B cell (primary cell): ENCODE measurements at regions not wholly inside any gene's neighbourhood (a gene's known extent, or its start where the extent isn't known, plus 50 kb on each side); places are given as distances from the start of the nearest gene placed in this dataset.

Experiments used
- ATAC-seq: fragments of 200-7000 bp; cut with Tn5 transposase; one replicate; pipeline ENCODE4 v1.10.0; 2021; ENCODE audit warnings: low read depth, mild to moderate bottlenecking, moderate number of reproducible peaks, moderate library complexity
- CTCF ChIA-PET: fragments of 350-600 bp; sonication (Branson Sonifier 250); formaldehyde crosslinking; loops from one replicate; lab custom pipeline; 2021; ENCODE audit warnings: antibody characterized with exemption, inconsistent platforms; lab: Charles Lee
- POLR2A ChIA-PET: fragments of 350-600 bp; sonication (Branson Sonifier 250); formaldehyde crosslinking; loops from one replicate; lab custom pipeline; 2021; ENCODE audit warnings: antibody characterized with exemption; lab: Charles Lee
- DNase-seq: peaks from one replicate; pipeline ENCODE4 v3.0.0; 2013
- H2AFZ ChIP-seq: 2 replicates; pipeline ENCODE4 v1.6.1; 2012; ENCODE audit warnings: mild to moderate bottlenecking, low read depth, low read length; ENCODE audit not compliant: insufficient read depth, poor library complexity, severe bottlenecking
- H3K27ac ChIP-seq, 2 donors: 1 replicate in 1 of 2; 2 replicates in 1 of 2; pipeline ENCODE4 v1.5.1; 2012 to 2013; ENCODE audit warnings: low read length in 2 of 2, mild to moderate bottlenecking in 2 of 2, moderate library complexity in 1 of 2
- H3K27me3 ChIP-seq, 4 experiments: fragments of 200-600 bp in 1 of 4; sonication (generic) in 1 of 4; replicated peaks in 1 of 4; 1 replicate in 2 of 4; 2 replicates in 2 of 4; pipeline versions ENCODE4 v1.6.1 to v1.7.0; 2013 to 2016; ENCODE audit warnings: low read length in 3 of 4, mild to moderate bottlenecking in 2 of 4, mixed read lengths in 1 of 4, moderate library complexity in 1 of 4; ENCODE audit not compliant: insufficient read depth in 4 of 4, control insufficient read depth in 3 of 4; ENCODE audit errors: control extremely low read depth in 1 of 4
- H3K36me3 ChIP-seq, 2 experiments: replicated peaks in 1 of 2; 1 replicate in 1 of 2; 2 replicates in 1 of 2; pipeline versions ENCODE4 v1.6.1 to v1.7.1; 2013; ENCODE audit warnings: low read length in 1 of 2; ENCODE audit not compliant: insufficient read depth in 2 of 2, control insufficient read depth in 1 of 2; ENCODE audit errors: control extremely low read depth in 1 of 2, extremely low read depth in 1 of 2
- H3K4me1 ChIP-seq, 2 donors: fragments of 200-600 bp in 1 of 2; sonication (generic) in 1 of 2; 1 replicate in 1 of 2; 2 replicates in 1 of 2; pipeline versions ENCODE4 v1.5.1 to v1.6.1; 2013 to 2017; ENCODE audit warnings: low read length in 2 of 2; ENCODE audit not compliant: control insufficient read depth in 2 of 2, insufficient read depth in 2 of 2
- H3K4me2 ChIP-seq: replicated peaks from 2 replicates; pipeline ENCODE3; 2012; ENCODE audit warnings: mild to moderate bottlenecking, low read depth, low read length; ENCODE audit not compliant: poor library complexity, severe bottlenecking
- H3K4me3 ChIP-seq, 5 experiments: fragments of 200-600 bp in 1 of 5; sonication (generic) in 1 of 5; 1 replicate in 3 of 5; 2 replicates in 2 of 5; pipeline versions ENCODE4 v1.5.1 to v1.7.0; 2011 to 2016; ENCODE audit warnings: low read length in 4 of 5, mild to moderate bottlenecking in 4 of 5, low read depth in 2 of 5, control low read depth in 1 of 5, moderate library complexity in 1 of 5; ENCODE audit not compliant: insufficient read depth in 1 of 5; ENCODE audit errors: control extremely low read depth in 1 of 5, extremely low read depth in 1 of 5
- H3K79me2 ChIP-seq: fragments of 200-600 bp; sonication (generic); one replicate; pipeline ENCODE4 v1.6.0; 2016; ENCODE audit warnings: low read length; ENCODE audit not compliant: control insufficient read depth, insufficient read depth
- H3K9ac ChIP-seq: fragments of 200-600 bp; sonication (generic); 2 replicates; pipeline ENCODE4 v1.6.1; 2017; ENCODE audit warnings: mild to moderate bottlenecking, low read length, moderate library complexity
- H3K9me3 ChIP-seq, 3 donors: one replicate each; pipeline versions ENCODE4 v1.6.1 to v1.7.1; 2013; ENCODE audit warnings: low read length in 2 of 3; ENCODE audit not compliant: control insufficient read depth in 2 of 3, insufficient read depth in 1 of 3; ENCODE audit errors: control extremely low read depth in 1 of 3
- H4K20me1 ChIP-seq: 2 replicates; pipeline ENCODE4 v1.6.0; 2012; ENCODE audit warnings: mild to moderate bottlenecking, low read length; ENCODE audit not compliant: insufficient read depth, control insufficient read depth, poor library complexity, severe bottlenecking
- H3K27ac Mint-ChIP-seq: one replicate; pipeline ENCODE4 v1.8.0; 2021; ENCODE audit warnings: mixed read lengths
- H3K27me3 Mint-ChIP-seq: one replicate; pipeline ENCODE4 v1.8.0; 2021; ENCODE audit warnings: mixed read lengths
- H3K4me1 Mint-ChIP-seq: one replicate; pipeline ENCODE4 v1.8.0; 2021; ENCODE audit warnings: mixed read lengths
- H3K4me3 Mint-ChIP-seq: one replicate; pipeline ENCODE4 v1.8.0; 2021; ENCODE audit warnings: mixed read lengths
- H3K9me3 Mint-ChIP-seq: one replicate; pipeline ENCODE4 v1.8.0; 2022; ENCODE audit warnings: mixed read lengths; ENCODE audit not compliant: insufficient read depth
- CTCF ChIP-seq: fragments of 200-600 bp; IDR thresholded peaks from one replicate; pipeline ENCODE4 v1.8.0; 2022; ENCODE audit warnings: antibody characterized with exemption, mild to moderate bottlenecking
- EZH2 ChIP-seq: IDR thresholded peaks from 2 replicates; pipeline ENCODE4 v1.6.1; 2012; ENCODE audit warnings: borderline replicate concordance, low read depth, mild to moderate bottlenecking, moderate library complexity, low read length; ENCODE audit not compliant: insufficient read depth, poor library complexity, severe bottlenecking
- WGBS: methylation state at CpG from one replicate; pipeline ENCODE4 v1.1.5; 2013; ENCODE audit warnings: missing lambda C conversion rate; ENCODE audit not compliant: insufficient coverage; 5-methylcytosine and 5-hydroxymethylcytosine counted together
- intact Hi-C: fragments of 100-400 bp; cut with micrococcal nuclease; formaldehyde crosslinking; loops from one replicate; pipeline ENCODE4 v1.10.0; 2022

- H3K4me3 ChIP-seq: no peak overlapping the region
- ChIA-PET POLR2A (no interaction called here), CTCF (no interaction called here)
- H3K4me2 ChIP-seq: no peak overlapping the region
- WGBS: 87% methylated on average over 3 of the region's 4 CpGs
- Mint-ChIP-seq H3K4me1 (peaks cover 21% of the 10 kb centered on the region), H3K27me3 (no peaks in the 10 kb centered on the region), H3K27ac (no peak overlapping the region), H3K9me3 (no peaks in the 10 kb centered on the region), H3K4me3 (no peak overlapping the region)
- no peak overlapping the region for H3K27ac ChIP-seq
- no peak overlapping the region for H2AFZ ChIP-seq
- H3K4me1 ChIP-seq: peaks cover 0 to 20% of the 10 kb centered on the region in 2 donors
- DNase-seq: no peak
- no peaks in the 10 kb centered on the region for H3K36me3 ChIP-seq
- no peaks in the 10 kb centered on the region for H3K27me3 ChIP-seq
- H3K9ac ChIP-seq: no peak overlapping the region
- H3K9me3 ChIP-seq: no peaks in the 10 kb centered on the region
- ATAC-seq: no peak
- no peak for TF ChIP-seq EZH2
- no peak for TF ChIP-seq CTCF
- no peaks in the 10 kb centered on the region for H3K79me2 ChIP-seq
- H4K20me1 ChIP-seq: no peaks in the 10 kb centered on the region
- intact Hi-C loops: no loop called here
Measured at GRCh38 chr11:115933564-115933963, 429.3 kb upstream of the CADM1 start.

GRCh38 chr11:115931548-115932083 lies 427.4 kb upstream of the CADM1 start:
- no peak overlapping the region for H3K9ac ChIP-seq
- H3K27me3 ChIP-seq: no peaks in the 10 kb centered on the region
- H3K27ac ChIP-seq: no peak overlapping the region
- H3K36me3 ChIP-seq: no peaks in the 10 kb centered on the region
- ChIA-PET POLR2A (no interaction called here), CTCF (no interaction called here)
- no peaks in the 10 kb centered on the region for H4K20me1 ChIP-seq
- Mint-ChIP-seq H3K4me3 (no peak overlapping the region), H3K27ac (no peak overlapping the region), H3K9me3 (no peaks in the 10 kb centered on the region), H3K4me1 (peaks cover 24% of the 10 kb centered on the region), H3K27me3 (no peaks in the 10 kb centered on the region)
- DNase-seq (no peak), ATAC-seq (no peak)
- WGBS: 100% methylated on average over 1 of the region's 1 CpG
- H3K79me2 ChIP-seq: no peaks in the 10 kb centered on the region
- TF ChIP-seq CTCF (no peak), EZH2 (no peak)
- H3K4me2 ChIP-seq: no peak overlapping the region
- H3K4me3 ChIP-seq: no peak overlapping the region
- H3K4me1 ChIP-seq: peaks cover 0 to 20% of the 10 kb centered on the region in 2 donors
- intact Hi-C loops: no loop called here
- no peak overlapping the region for H2AFZ ChIP-seq
- H3K9me3 ChIP-seq: peaks cover 0 to 2% (median 0%) of the 10 kb centered on the region in 3 donors
